ENCODE measurements at regions not wholly inside any gene's neighbourhood (a gene's known extent, or its start where the extent isn't known, plus 50 kb on each side); places are given as distances from the start of the nearest gene placed in this dataset.

DNA sequence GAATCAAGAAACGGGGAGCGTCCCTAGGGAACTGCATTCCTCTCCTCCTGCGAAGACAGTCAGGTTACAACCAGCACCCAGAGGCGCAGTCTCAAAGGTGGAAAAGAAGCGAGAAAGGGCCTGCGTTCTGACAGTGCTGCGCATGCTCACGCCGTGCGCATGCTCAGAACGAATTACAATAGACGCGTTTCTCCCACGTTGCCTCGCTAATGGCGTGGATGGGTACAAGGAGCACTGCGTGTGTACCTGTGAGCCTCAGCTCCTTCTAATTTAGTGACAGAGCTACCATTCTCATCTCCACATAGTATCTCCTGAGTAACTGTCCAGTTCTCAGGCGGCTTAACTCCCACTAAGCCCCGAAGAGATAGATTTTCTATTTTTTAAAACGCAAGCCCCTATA, 448.8 kb downstream of the TXNL1 start:
- TF ChIP-seq POLR2A (IDR thresholded peaks at IDR 0.05; ENCODE audit: low read depth, low read length): no peak
- no peak for TF ChIP-seq POLR2AphosphoS5 (IDR thresholded peaks at IDR 0.05; ENCODE audit: low read depth, low read length)
- no peak for TF ChIP-seq TAF1 (IDR thresholded peaks at IDR 0.05; ENCODE audit: borderline replicate concordance, low read depth, low read length)

Measured in GM12892 (cell line).